ENCODE measurements at regions not wholly inside any gene's neighbourhood (a gene's known extent, or its start where the extent isn't known, plus 50 kb on each side); places are given as distances from the start of the nearest gene placed in this dataset.

DNA sequence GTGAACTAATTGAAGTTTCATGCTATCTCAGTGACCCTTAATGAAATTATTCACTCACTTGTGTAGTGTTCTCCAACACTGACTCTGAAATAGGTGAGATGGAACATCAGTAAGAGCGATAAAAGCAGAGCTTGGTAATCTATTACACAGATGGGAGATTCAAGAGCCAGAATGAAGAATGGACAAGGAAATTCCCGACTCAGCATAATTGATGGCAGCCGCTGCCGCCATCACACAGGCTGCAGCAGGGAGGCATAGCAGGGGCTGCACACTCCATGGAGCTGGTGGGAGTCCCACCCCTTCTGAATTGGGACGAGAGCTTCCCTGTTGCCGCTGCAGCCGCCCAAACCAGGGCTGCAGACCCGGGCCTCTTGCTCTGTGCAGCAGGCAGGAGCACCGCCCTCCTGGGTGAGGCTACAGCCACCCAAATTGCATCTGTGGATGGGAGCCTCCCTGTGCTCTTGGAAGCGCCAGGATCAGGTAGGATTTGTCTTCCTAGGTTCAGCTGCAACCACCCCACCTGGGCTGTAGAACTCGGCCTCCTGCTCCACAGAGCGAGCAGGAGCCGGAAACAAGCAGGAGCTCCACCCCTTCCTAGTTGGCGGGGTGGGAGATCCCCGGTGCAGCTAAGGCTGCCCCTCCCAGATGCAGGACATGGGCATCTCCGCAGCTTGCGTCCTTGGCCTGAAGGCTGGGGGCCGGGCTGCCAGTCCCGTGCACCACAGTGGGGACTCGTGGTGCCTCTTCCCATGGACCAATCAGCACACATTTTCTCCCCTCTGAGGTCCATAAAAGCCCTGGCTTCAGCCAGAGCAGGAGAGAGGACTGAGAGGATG is 535.1 kb upstream of the LUZP2 start:
- DNase-seq, result no peak

- DNase-seq, result no peak
Observed at GRCh38 chr11:23973244-23973643, 523.6 kb upstream of the LUZP2 start.

DNA sequence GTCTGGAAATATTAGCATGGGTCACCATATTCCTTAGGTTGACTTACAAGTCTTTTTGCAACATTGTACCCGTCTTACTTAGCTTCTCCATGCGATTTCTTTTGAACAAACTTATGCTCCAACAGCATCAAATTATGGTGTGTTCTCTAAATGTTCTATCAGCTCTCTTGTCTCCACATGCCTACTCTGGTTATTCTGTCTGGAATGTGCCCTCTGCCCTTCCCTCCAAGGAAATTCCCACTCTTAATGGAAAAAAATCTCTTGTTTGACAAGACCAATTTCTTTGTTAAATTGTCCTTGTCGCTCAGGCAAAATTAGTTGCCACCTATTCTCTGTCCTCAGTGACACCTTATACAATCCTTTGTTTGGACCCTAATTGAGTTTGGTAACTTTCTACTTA is 522.8 kb upstream of the LUZP2 start:
- DNase-seq, result no peak

- no peak for DNase-seq
Observed at GRCh38 chr11:23974601-23975000, 522.3 kb upstream of the LUZP2 start.

DNA sequence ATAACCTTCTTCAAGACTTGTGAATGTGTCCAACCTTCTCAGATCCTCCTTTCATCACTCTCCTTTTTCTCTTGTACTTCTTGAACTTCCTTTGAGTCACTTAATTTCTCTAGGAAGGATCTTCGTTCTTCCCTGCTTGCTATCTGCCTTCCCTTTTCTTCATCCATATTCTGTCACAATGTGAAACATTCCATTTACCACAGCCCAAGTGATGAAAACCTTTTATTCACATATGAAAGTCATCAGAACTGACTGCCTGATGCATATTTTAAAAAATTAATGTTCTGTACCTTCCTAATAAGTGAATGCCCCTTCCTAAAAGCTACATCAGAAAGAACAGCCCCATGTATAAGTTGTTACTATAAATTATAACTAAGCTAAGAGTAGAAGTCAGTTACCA is 520.4 kb upstream of the LUZP2 start:
- DNase-seq, result no peak

DNA sequence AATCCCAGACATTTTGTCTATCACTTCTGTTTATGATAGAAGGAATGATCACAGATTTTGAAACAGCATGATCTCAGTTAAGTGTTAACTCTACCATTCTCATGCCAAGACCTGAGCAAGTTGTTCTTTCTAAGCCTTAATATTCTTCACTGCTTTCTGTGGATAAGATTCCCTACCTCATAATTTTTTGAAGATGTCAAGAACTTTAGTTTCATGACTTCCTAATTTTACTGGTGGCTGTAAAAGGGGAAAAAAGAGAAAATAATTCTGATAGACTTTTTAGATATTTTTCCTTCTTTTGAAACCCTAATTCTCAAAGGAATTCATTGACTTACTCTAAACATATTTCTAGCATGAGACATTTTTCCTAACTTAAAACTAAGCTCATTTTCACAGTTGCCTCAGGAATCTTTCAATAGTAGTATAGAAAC is 520.0 kb upstream of the LUZP2 start:
- DNase-seq, result no peak

DNA sequence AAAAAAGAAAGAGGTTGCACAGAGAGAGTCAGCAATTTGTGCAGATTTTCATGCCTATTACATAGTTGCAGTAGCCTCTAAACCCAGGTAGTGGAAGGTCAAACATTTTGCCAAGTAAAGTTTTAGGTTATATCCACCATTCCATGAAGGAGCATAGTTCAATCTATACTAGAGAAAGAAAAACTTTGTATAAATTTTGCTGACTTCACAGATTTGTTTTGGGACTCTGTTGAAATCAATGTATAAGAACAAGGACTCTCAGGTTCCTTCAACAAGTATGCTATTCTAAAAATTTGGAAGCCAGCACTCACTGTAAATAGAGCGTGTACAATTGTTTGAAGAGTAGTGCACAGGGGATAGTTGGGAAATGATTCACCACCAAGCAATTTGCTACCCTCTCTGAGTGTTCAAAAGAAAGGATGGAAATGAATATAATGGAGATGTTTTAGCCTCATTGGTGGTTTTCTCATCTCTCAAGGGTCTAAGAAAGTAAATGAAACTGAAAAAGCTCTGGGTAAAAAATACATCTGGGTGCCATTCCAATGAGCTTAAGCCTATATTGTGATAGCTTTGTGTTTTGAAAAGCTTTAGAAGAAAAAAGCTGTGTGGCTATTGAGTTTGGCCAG is 508.4 kb upstream of the LUZP2 start:
- DNase-seq, result no peak

GRCh38 chr11:23990346-23991164 is 506.3 kb upstream of the LUZP2 start:
- no peak for DNase-seq

- no peak for DNase-seq
Observed at GRCh38 chr11:23991165-23991539, 505.7 kb upstream of the LUZP2 start.

GRCh38 chr11:23995891-23996290 is 501.0 kb upstream of the LUZP2 start:
- DNase-seq, result no peak

GRCh38 chr11:23997356-23997755 is 499.5 kb upstream of the LUZP2 start:
- DNase-seq, result no peak

DNA sequence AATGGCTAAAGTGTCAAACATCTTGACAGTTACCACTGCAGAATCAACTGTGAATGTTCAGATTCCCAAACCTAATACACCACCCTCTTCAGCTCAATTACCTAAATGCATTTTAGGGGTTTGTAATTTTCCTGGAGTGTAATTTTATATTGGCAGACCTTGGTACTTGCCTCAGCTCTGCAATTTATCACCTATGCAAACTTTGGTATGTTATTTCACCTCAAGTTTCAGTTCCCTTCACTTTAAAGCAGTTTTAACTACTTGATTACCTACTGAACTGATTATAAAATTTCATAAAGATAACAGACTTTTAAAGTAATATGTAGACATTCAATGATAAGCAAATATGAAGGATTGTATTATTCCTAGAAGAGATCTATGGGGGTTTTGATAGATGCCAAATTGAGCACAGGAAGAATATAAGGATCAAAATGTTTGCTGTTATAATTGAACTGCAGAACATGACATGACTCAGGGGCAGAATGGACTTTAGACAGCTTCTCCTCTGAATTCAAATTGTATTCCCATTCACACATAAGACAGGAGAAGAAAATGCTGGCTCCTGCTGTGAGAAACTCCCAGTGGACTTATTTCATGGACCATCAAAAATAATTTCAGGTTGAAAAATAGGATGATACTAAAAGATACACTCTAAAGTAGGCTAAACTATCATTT is 491.5 kb upstream of the LUZP2 start:
- DNase-seq, result no peak

- DNase-seq, result no peak
Observed at GRCh38 chr11:24043842-24044241, 453.0 kb upstream of the LUZP2 start.

GRCh38 chr11:24046731-24047130 is 450.1 kb upstream of the LUZP2 start:
- no peak for DNase-seq

DNA sequence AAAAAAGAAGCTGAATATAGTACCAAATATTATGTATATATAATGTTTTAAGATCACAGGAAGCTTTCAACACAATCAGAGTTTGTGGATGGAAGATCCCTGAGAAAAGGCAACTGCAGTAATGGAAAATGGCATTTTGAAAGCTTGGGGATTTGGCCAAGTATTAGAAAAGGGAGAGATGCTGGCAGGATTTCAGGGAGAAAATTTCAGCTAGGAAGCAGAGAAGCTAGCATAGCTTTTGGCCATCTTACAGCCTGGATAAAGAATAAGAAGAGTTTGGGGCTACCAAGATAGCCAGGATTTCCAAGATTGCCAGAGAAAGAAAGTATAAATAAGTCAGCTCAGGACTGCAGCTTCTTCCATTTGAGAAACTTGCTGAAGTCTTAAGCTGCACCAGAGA is 440.8 kb upstream of the LUZP2 start:
- DNase-seq, result no peak

GRCh38 chr11:24060125-24060524 is 436.7 kb upstream of the LUZP2 start:
- DNase-seq, result no peak

GRCh38 chr11:24064309-24064903 is 432.4 kb upstream of the LUZP2 start:
- no peak for DNase-seq

GRCh38 chr11:24068197-24068596 is 428.7 kb upstream of the LUZP2 start:
- DNase-seq, result no peak

- no peak for DNase-seq
Observed at GRCh38 chr11:24070435-24070834, 426.4 kb upstream of the LUZP2 start.

DNA sequence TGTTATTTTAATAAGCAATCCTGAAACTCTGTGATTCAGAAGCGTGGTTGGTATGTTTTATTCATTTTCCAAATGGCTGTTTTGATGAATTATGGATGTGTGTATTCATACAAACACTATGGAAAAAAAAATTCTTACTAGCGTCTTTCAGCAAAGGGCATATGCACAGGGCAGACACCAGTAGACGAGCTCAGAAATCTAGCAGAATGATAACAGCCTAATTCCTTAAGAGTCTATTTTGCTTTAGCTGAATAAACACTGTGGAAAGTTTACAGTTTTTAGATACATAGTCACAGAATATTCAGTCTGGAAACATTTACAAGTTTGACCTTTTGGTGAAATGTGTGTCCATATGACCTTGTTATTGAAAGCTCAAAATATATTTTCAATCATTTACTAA is 418.8 kb upstream of the LUZP2 start:
- no peak for DNase-seq

- DNase-seq, result no peak
Observed at GRCh38 chr11:24082241-24082640, 414.6 kb upstream of the LUZP2 start.

- no peak for DNase-seq
Observed at GRCh38 chr11:24082860-24083259, 414.0 kb upstream of the LUZP2 start.

DNA sequence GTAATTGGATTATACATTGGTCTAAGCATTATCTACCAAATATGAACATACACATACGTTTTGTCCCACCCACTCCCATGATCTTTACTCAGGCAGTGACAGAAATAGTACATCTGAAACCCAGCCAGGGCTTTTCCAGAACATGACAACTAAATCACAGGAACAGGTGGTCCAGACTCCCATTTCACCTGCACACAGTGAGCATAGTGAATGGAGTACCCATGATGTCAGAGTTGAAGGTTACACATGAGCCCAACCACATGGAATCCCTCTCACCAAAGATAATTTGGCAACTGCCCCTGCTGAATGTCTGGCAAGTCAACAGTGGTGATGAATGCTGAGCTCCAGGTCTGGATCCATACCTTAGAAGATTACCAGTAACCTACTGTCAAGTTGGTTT is 411.9 kb upstream of the LUZP2 start:
- no peak for DNase-seq
